ENCODE measurements at regions not wholly inside any gene's neighbourhood (a gene's known extent, or its start where the extent isn't known, plus 50 kb on each side); places are given as distances from the start of the nearest gene placed in this dataset.
"Not testable (repeated sequence)": the region's sequence is repeated elsewhere in the genome, so short reads cannot be mapped to it uniquely, and the experiment has no call there.

DNA sequence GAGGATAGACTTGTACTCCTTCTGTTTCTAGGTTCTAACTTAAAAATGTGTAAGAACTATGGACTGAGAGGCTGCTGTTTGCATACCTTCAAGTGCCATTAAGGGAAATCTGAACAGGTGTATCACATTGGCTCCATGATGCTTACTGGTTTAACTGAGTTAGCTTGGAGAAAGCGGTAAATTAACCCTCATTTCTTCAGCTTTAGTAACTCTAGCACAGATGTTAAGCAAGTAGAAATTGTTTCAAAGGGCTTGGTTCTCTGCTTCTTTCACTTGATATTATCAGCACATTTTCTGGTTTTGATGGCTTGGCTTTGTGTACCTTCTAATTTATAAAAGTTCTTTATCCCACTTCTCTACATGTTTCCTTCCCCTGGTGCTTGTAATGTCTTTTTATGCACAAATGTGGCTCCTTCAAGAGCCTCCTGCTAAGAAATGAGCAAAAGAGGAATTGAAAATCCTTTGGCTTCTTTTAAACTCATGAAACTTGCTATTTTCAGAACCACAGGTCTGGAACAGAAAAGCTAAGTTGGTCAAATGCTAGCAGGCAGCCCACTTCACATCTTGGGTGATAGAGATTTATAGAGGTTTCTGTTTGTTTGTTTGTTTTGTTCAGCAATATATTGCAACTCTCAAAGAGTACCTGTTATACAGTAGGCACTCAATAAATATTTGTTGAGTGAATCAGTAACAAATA is 249.9 kb upstream of the THUMPD2 start:
- ChIA-PET POLR2A (no interaction called here), CTCF (no interaction called here)
- no peaks in the 10 kb centered on the region for H3K27me3 ChIP-seq (replicated peaks in 1 of 4; ENCODE audit: control extremely low read depth in 1 of 4, control insufficient read depth in 3 of 4, insufficient read depth in 4 of 4, low read length in 3 of 4)
- H4K20me1 ChIP-seq (ENCODE audit: control insufficient read depth, insufficient read depth, low read length, poor library complexity, severe bottlenecking), result no peaks in the 10 kb centered on the region
- peaks cover 3 to 11% of the 10 kb centered on the region in 2 donors for H3K4me1 ChIP-seq (ENCODE audit: control insufficient read depth in 2 of 2, insufficient read depth in 2 of 2, low read length in 2 of 2)
- intact Hi-C loops (cut with micrococcal nuclease), result no loop called here
- no CpG with 5 or more reads among the region's 1 CpG for WGBS (ENCODE audit: insufficient coverage)
- DNase-seq, result peak; percentile 1
- Mint-ChIP-seq H3K4me3 (no peak overlapping the region), H3K27me3 (no peaks in the 10 kb centered on the region), H3K27ac (no peak overlapping the region), H3K9me3 (ENCODE audit: insufficient read depth) (peaks cover 6% of the 10 kb centered on the region), H3K4me1 (peaks cover 6% of the 10 kb centered on the region)
- ATAC-seq (ENCODE audit: low read depth), result no peak
- H3K36me3 ChIP-seq (replicated peaks in 1 of 2; ENCODE audit: control extremely low read depth in 1 of 2, control insufficient read depth in 1 of 2, extremely low read depth in 1 of 2, insufficient read depth in 2 of 2, low read length in 1 of 2), result no peaks in the 10 kb centered on the region
- TF ChIP-seq CTCF (IDR thresholded peaks at IDR 0.05) (no peak), EZH2 (IDR thresholded peaks at IDR 0.05; ENCODE audit: borderline replicate concordance, insufficient read depth, low read depth, low read length, poor library complexity, severe bottlenecking) (no peak)
- no peak overlapping the region for H2AFZ ChIP-seq (ENCODE audit: insufficient read depth, low read depth, low read length, poor library complexity, severe bottlenecking)
- no peak overlapping the region for H3K4me2 ChIP-seq (replicated peaks; ENCODE audit: low read depth, low read length, poor library complexity, severe bottlenecking)
- no peaks in the 10 kb centered on the region for H3K79me2 ChIP-seq (ENCODE audit: control insufficient read depth, insufficient read depth, low read length)
- H3K9me3 ChIP-seq (ENCODE audit: control extremely low read depth in 1 of 3, control insufficient read depth in 2 of 3, insufficient read depth in 1 of 3, low read length in 2 of 3), result peaks cover 0 to 1% (median 0%) of the 10 kb centered on the region in 3 donors
- H3K4me3 ChIP-seq (ENCODE audit: control extremely low read depth in 1 of 5, extremely low read depth in 1 of 5, insufficient read depth in 1 of 5, low read depth in 2 of 5, low read length in 4 of 5), result no peak overlapping the region
- H3K9ac ChIP-seq (ENCODE audit: low read length), result no peak overlapping the region
- no peak overlapping the region for H3K27ac ChIP-seq (ENCODE audit: low read length in 2 of 2)

DNA sequence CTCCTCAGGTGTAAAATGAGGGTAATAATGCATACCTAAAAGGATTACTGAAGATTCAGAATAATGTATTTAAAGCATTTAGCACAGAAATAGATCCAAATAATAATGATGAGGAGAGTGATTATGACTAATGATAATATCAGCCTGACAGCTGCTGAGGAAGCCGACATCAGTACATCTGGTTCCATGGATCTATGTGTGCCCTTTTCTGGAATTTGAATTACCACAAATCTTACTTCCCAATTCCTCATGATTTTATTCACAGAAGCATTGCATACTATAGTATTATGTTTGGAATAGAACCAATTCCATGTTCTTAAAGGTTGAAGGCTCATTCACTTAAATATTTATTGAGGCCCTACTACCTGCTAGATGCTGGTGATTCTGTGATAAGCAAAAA is 248.9 kb upstream of the THUMPD2 start:
- Histone ChIP-seq H3K79me2 (ENCODE audit: control insufficient read depth, insufficient read depth, low read length) (no peaks in the 10 kb centered on the region), H3K4me3 (ENCODE audit: control extremely low read depth in 1 of 5, extremely low read depth in 1 of 5, insufficient read depth in 1 of 5, low read depth in 2 of 5, low read length in 4 of 5) (no peak overlapping the region), H3K27ac (ENCODE audit: low read length in 2 of 2) (no peak overlapping the region), H4K20me1 (ENCODE audit: control insufficient read depth, insufficient read depth, low read length, poor library complexity, severe bottlenecking) (no peaks in the 10 kb centered on the region), H3K36me3 (replicated peaks in 1 of 2; ENCODE audit: control extremely low read depth in 1 of 2, control insufficient read depth in 1 of 2, extremely low read depth in 1 of 2, insufficient read depth in 2 of 2, low read length in 1 of 2) (no peaks in the 10 kb centered on the region), H3K4me2 (replicated peaks; ENCODE audit: low read depth, low read length, poor library complexity, severe bottlenecking) (no peak overlapping the region), H3K9ac (ENCODE audit: low read length) (no peak overlapping the region), H3K27me3 (replicated peaks in 1 of 4; ENCODE audit: control extremely low read depth in 1 of 4, control insufficient read depth in 3 of 4, insufficient read depth in 4 of 4, low read length in 3 of 4) (no peaks in the 10 kb centered on the region), H3K9me3 (ENCODE audit: control extremely low read depth in 1 of 3, control insufficient read depth in 2 of 3, insufficient read depth in 1 of 3, low read length in 2 of 3) (no peaks in the 10 kb centered on the region), H2AFZ (ENCODE audit: insufficient read depth, low read depth, low read length, poor library complexity, severe bottlenecking) (no peak overlapping the region), H3K4me1 (ENCODE audit: control insufficient read depth in 2 of 2, insufficient read depth in 2 of 2, low read length in 2 of 2) (peaks cover 3 to 11% of the 10 kb centered on the region in 2 donors)
- intact Hi-C loops (cut with micrococcal nuclease), result no loop called here
- POLR2A ChIA-PET, result no interaction called here
- Mint-ChIP-seq H3K4me1 (peaks cover 6% of the 10 kb centered on the region), H3K27me3 (no peaks in the 10 kb centered on the region), H3K9me3 (ENCODE audit: insufficient read depth) (peaks cover 6% of the 10 kb centered on the region), H3K27ac (no peak overlapping the region), H3K4me3 (no peak overlapping the region)
- no peak for ATAC-seq (ENCODE audit: low read depth)
- CTCF ChIA-PET, result no interaction called here
- no peak for DNase-seq
- no peak for TF ChIP-seq EZH2 (IDR thresholded peaks at IDR 0.05; ENCODE audit: borderline replicate concordance, insufficient read depth, low read depth, low read length, poor library complexity, severe bottlenecking)
- no peak for TF ChIP-seq CTCF (IDR thresholded peaks at IDR 0.05)
- no CpG with 5 or more reads among the region's 1 CpG for WGBS (ENCODE audit: insufficient coverage)

DNA sequence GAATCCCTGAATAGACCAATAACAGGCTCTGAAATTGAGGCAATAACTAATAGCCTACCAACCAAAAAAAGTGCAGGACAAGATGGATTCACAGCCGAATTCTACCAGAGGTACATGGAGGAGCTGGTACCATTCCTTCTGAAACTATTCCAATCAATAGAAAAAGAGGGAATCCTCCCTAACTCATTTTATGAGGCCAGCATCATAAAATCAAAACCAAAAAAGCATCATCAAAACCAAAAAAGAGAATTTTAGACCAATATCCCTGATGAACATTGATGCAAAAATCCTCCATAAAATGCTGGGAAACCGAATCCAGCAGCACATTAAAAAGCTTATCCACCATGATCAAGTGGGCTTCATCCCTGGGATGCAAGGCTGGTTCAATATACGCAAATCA is 246.2 kb upstream of the THUMPD2 start:
- H3K27me3 Mint-ChIP-seq, CTCF ChIA-PET, H3K27ac Mint-ChIP-seq: not testable (repeated sequence)

More for the DNA sequence above, 246.2 kb upstream of the THUMPD2 start:
- peaks cover 12% of the 10 kb centered on the region for H3K9me3 Mint-ChIP-seq (ENCODE audit: insufficient read depth)
- POLR2A ChIA-PET; H3K4me3 ChIP-seq (ENCODE audit: control extremely low read depth in 1 of 5, extremely low read depth in 1 of 5, insufficient read depth in 1 of 5, low read depth in 2 of 5, low read length in 4 of 5); H3K4me3 Mint-ChIP-seq; H4K20me1 ChIP-seq (ENCODE audit: control insufficient read depth, insufficient read depth, low read length, poor library complexity, severe bottlenecking); H2AFZ ChIP-seq (ENCODE audit: insufficient read depth, low read depth, low read length, poor library complexity, severe bottlenecking); H3K27me3 ChIP-seq (replicated peaks in 1 of 4; ENCODE audit: control extremely low read depth in 1 of 4, control insufficient read depth in 3 of 4, insufficient read depth in 4 of 4, low read length in 3 of 4); ATAC-seq (ENCODE audit: low read depth); H3K36me3 ChIP-seq (replicated peaks in 1 of 2; ENCODE audit: control extremely low read depth in 1 of 2, control insufficient read depth in 1 of 2, extremely low read depth in 1 of 2, insufficient read depth in 2 of 2, low read length in 1 of 2); H3K9ac ChIP-seq (ENCODE audit: low read length); H3K79me2 ChIP-seq (ENCODE audit: control insufficient read depth, insufficient read depth, low read length); H3K4me1 Mint-ChIP-seq; H3K27ac ChIP-seq (ENCODE audit: low read length in 2 of 2); intact Hi-C loops (cut with micrococcal nuclease); H3K4me2 ChIP-seq (replicated peaks; ENCODE audit: low read depth, low read length, poor library complexity, severe bottlenecking); DNase-seq: not testable (repeated sequence)
- Histone ChIP-seq H3K4me1 (ENCODE audit: control insufficient read depth in 2 of 2, insufficient read depth in 2 of 2, low read length in 2 of 2) (peaks cover 3 to 11% of the 10 kb centered on the region in 2 donors), H3K9me3 (ENCODE audit: control extremely low read depth in 1 of 3, control insufficient read depth in 2 of 3, insufficient read depth in 1 of 3, low read length in 2 of 3) (peaks cover 0 to 11% (median 9%) of the 10 kb centered on the region in 3 donors)
- no CpG with 5 or more reads among the region's 3 CpGs for WGBS (ENCODE audit: insufficient coverage)

Measured in B cell (primary cell).